ENCODE measurements at regions not wholly inside any gene's neighbourhood (a gene's known extent, or its start where the extent isn't known, plus 50 kb on each side); places are given as distances from the start of the nearest gene placed in this dataset.

- H3K9me3 Mint-ChIP-seq (ENCODE audit: unreplicated experiment): no peaks in the 10 kb centered on the region
- no peak overlapping the region for H3K27ac Mint-ChIP-seq (ENCODE audit: low read depth, unreplicated experiment)
- no peaks in the 10 kb centered on the region for H3K4me1 Mint-ChIP-seq (ENCODE audit: insufficient read depth, unreplicated experiment)
- BruUV-seq (replicated peaks): no TSS peak
- peak; percentile 7 for DNase-seq (ENCODE audit: unreplicated experiment)
- CTCF ChIA-PET: no interaction called here
- no peaks in the 10 kb centered on the region for H3K36me3 Mint-ChIP-seq (ENCODE audit: insufficient read depth, unreplicated experiment)
- peaks cover 28% of the 10 kb centered on the region for H3K27me3 Mint-ChIP-seq (ENCODE audit: insufficient read depth, unreplicated experiment)
- H3K4me3 Mint-ChIP-seq (ENCODE audit: unreplicated experiment): no peak overlapping the region
- TF ChIP-seq CTCF (IDR thresholded peaks at IDR 0.05; ENCODE audit: unreplicated experiment): no peak
- intact Hi-C loops (cut with micrococcal nuclease): no loop called here
- POLR2A ChIA-PET: no interaction called here
Observed at GRCh38 chr11:113587308-113587739, 112.1 kb upstream of the DRD2 start.

- Mint-ChIP-seq H3K27ac (ENCODE audit: low read depth, unreplicated experiment) (no peak overlapping the region), H3K27me3 (ENCODE audit: insufficient read depth, unreplicated experiment) (peaks cover 7% of the 10 kb centered on the region), H3K4me3 (ENCODE audit: unreplicated experiment) (no peak overlapping the region), H3K36me3 (ENCODE audit: insufficient read depth, unreplicated experiment) (no peaks in the 10 kb centered on the region), H3K9me3 (ENCODE audit: unreplicated experiment) (no peaks in the 10 kb centered on the region), H3K4me1 (ENCODE audit: insufficient read depth, unreplicated experiment) (no peaks in the 10 kb centered on the region)
- ChIA-PET CTCF (no interaction called here), POLR2A (no interaction called here)
- DNase-seq (ENCODE audit: unreplicated experiment): no peak
- intact Hi-C loops (cut with micrococcal nuclease): no loop called here
- BruUV-seq (replicated peaks): no TSS peak
- TF ChIP-seq CTCF (IDR thresholded peaks at IDR 0.05; ENCODE audit: unreplicated experiment): no peak
Observed at GRCh38 chr11:113584371-113584770, 109.2 kb upstream of the DRD2 start.

- H3K27ac Mint-ChIP-seq (ENCODE audit: low read depth, unreplicated experiment): no peak overlapping the region
- TF ChIP-seq CTCF (IDR thresholded peaks at IDR 0.05; ENCODE audit: unreplicated experiment): no peak
- POLR2A ChIA-PET: no interaction called here
- BruUV-seq (replicated peaks): no TSS peak
- no peaks in the 10 kb centered on the region for H3K36me3 Mint-ChIP-seq (ENCODE audit: insufficient read depth, unreplicated experiment)
- intact Hi-C loops (cut with micrococcal nuclease): no loop called here
- CTCF ChIA-PET: interaction anchor here (1.1 kb wide), 1 partner anchor 148 kb away, joined by 4 read pairs; no protein-coding TSS in a partner anchor
- no peaks in the 10 kb centered on the region for H3K27me3 Mint-ChIP-seq (ENCODE audit: insufficient read depth, unreplicated experiment)
- H3K4me3 Mint-ChIP-seq (ENCODE audit: unreplicated experiment): no peak overlapping the region
- H3K9me3 Mint-ChIP-seq (ENCODE audit: unreplicated experiment): no peaks in the 10 kb centered on the region
- DNase-seq (ENCODE audit: unreplicated experiment): no peak
- peaks cover 10% of the 10 kb centered on the region for H3K4me1 Mint-ChIP-seq (ENCODE audit: insufficient read depth, unreplicated experiment)
Observed at GRCh38 chr11:113581713-113582112, 106.5 kb upstream of the DRD2 start.

GRCh38 chr11:113579292-113579940, 104.2 kb upstream of the DRD2 start:
- ChIA-PET POLR2A (interaction anchor here (0.7 kb wide), 1 partner anchor 146 kb away, joined by 3 read pairs; no protein-coding TSS in a partner anchor), CTCF (no interaction called here)
- Mint-ChIP-seq H3K27ac (ENCODE audit: low read depth, unreplicated experiment) (no peak overlapping the region), H3K27me3 (ENCODE audit: insufficient read depth, unreplicated experiment) (no peaks in the 10 kb centered on the region), H3K4me3 (ENCODE audit: unreplicated experiment) (no peak overlapping the region), H3K4me1 (ENCODE audit: insufficient read depth, unreplicated experiment) (peaks cover 10% of the 10 kb centered on the region), H3K9me3 (ENCODE audit: unreplicated experiment) (no peaks in the 10 kb centered on the region), H3K36me3 (ENCODE audit: insufficient read depth, unreplicated experiment) (no peaks in the 10 kb centered on the region)
- no peak for TF ChIP-seq CTCF (IDR thresholded peaks at IDR 0.05; ENCODE audit: unreplicated experiment)
- intact Hi-C loops (cut with micrococcal nuclease): no loop called here
- no peak for DNase-seq (ENCODE audit: unreplicated experiment)
- BruUV-seq (replicated peaks): no TSS peak
